ENCODE measurements at regions not wholly inside any gene's neighbourhood (a gene's known extent, or its start where the extent isn't known, plus 50 kb on each side); places are given as distances from the start of the nearest gene placed in this dataset.

DNA sequence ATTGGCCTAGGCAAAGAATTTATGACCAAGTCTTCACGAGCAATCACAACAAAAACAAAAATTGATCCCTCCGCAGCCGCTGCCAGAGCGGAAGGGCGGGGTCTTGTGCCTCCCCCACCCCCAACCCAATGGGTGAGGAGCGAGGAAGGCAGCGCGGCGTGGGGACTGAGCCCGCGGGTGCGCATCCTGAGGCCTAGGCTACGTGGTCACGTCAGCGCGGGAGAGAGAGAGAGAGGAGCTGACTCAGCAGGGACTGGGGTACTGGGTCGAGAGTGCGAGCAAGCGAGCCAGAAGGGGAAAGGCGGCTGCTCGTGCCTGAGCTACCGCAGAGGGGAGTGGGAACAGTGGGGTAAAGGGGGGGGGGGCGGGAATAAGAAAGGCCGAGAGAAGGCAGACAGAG, 90.1 kb upstream of the FERMT1 start:
- TF ChIP-seq USF2 (IDR thresholded peaks at IDR 0.05; ENCODE audit: borderline replicate concordance, low read depth, low read length), result no peak
- TF ChIP-seq CTCF (IDR thresholded peaks at IDR 0.05 in 2 of 3, conservative IDR thresholded peaks at IDR 0.05 in 1 of 3; ENCODE audit: control insufficient read depth in 2 of 3, extremely low read depth in 1 of 3, insufficient read depth in 1 of 3, low read depth in 3 of 3, low read length in 3 of 3), result no peak
- no peak for TF ChIP-seq POLR2AphosphoS5 (IDR thresholded peaks at IDR 0.05; ENCODE audit: low read length)
- TF ChIP-seq EZH2 (IDR thresholded peaks at IDR 0.05; ENCODE audit: borderline replicate concordance, control insufficient read depth, low read depth, low read length), result no peak
- no peak for TF ChIP-seq ZBTB4 (CRISPR knock-in tag; IDR thresholded peaks at IDR 0.05)
- TF ChIP-seq, protein P1, sequence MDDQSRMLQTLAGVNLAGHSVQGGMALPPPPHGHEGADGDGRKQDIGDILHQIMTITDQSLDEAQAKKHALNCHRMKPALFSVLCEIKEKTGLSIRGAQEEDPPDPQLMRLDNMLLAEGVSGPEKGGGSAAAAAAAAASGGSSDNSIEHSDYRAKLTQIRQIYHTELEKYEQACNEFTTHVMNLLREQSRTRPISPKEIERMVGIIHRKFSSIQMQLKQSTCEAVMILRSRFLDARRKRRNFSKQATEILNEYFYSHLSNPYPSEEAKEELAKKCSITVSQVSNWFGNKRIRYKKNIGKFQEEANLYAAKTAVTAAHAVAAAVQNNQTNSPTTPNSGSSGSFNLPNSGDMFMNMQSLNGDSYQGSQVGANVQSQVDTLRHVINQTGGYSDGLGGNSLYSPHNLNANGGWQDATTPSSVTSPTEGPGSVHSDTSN (IDR thresholded peaks at IDR 0.05; ENCODE audit: insufficient replicate concordance, low read depth, low read length), result no peak
- no peak for TF ChIP-seq USF1 (IDR thresholded peaks at IDR 0.05; ENCODE audit: borderline replicate concordance, extremely low read length, insufficient read depth, low read depth, low read length)
- TF ChIP-seq ZNF274 (IDR thresholded peaks at IDR 0.05; ENCODE audit: insufficient read depth, insufficient read length), result no peak
- TF ChIP-seq SMC3 (IDR thresholded peaks at IDR 0.05; ENCODE audit: borderline replicate concordance, low read length), result no peak
- TF ChIP-seq SP1 (IDR thresholded peaks at IDR 0.05; ENCODE audit: low read depth, low read length), result no peak
- no peak for TF ChIP-seq TCF12 (IDR thresholded peaks at IDR 0.05; ENCODE audit: low read depth, low read length)
- no peak for TF ChIP-seq TAF1 (IDR thresholded peaks at IDR 0.05; ENCODE audit: borderline replicate concordance, low read depth, low read length)
- no peak for TF ChIP-seq CHD1 (IDR thresholded peaks at IDR 0.05; ENCODE audit: low read depth, low read length)

Data from GM12878 (cell line).